HUES6 (cell line): ENCODE measurements at regions not wholly inside any gene's neighbourhood (a gene's known extent, or its start where the extent isn't known, plus 50 kb on each side); places are given as distances from the start of the nearest gene placed in this dataset.

Source experiments
- H3K27ac ChIP-seq: 2 replicates; pipeline ENCODE4 v1.7.0; 2013; ENCODE audit warnings: low read depth, mild to moderate bottlenecking, low read length, inconsistent platforms
- H3K27me3 ChIP-seq: 2 replicates; pipeline ENCODE4 v1.6.1; 2013; ENCODE audit warnings: low read length; ENCODE audit not compliant: control insufficient read depth, insufficient read depth
- H3K36me3 ChIP-seq: 2 replicates; pipeline ENCODE4 v1.6.1; 2013; ENCODE audit warnings: low read length; ENCODE audit not compliant: control insufficient read depth, insufficient read depth
- H3K4me1 ChIP-seq: 2 replicates; pipeline ENCODE4 v1.6.1; 2013; ENCODE audit warnings: low read length; ENCODE audit not compliant: control insufficient read depth, insufficient read depth
- H3K4me3 ChIP-seq: 2 replicates; pipeline ENCODE4 v1.5.1; 2013; ENCODE audit warnings: low read depth, low read length
- H3K9ac ChIP-seq: one replicate; pipeline ENCODE4 v1.6.1; 2013; ENCODE audit warnings: mild to moderate bottlenecking, low read length
- H3K9me3 ChIP-seq: 2 replicates; pipeline ENCODE4 v1.6.1; 2013; ENCODE audit warnings: low read depth, low read length; ENCODE audit not compliant: control insufficient read depth, insufficient read depth

DNA sequence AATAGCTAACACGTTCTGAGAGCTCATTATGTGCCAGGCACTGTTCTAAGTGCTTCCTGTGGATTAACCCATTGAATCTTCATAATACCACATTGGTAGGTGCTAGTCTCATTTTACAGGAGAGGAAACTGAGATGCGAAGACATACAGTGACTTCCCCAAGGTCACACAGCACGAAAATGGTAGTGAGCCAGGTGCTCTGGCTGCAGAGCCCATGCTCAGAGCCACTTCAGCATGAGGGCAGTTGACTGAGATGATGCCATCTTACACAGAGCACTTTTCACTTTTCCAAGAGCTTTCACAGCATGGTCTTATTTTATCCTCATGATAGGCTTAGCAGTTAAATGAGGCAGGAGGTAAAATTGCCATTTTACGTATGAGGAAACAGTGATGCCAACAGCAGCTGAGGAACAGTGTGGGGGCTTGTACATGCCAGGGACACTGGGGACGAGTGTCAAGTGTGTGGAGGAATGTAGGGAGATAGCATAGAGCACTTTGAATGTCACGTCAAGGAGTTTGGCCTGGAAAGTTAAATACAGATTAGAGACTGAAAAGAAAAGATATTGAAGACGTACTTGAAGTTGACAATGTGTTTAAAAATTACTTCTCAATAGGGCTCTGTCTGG, 180.0 kb downstream of the KIF4B start:
- Histone ChIP-seq H3K27ac (no peak overlapping the region), H3K4me1 (peaks cover 18% of the 10 kb centered on the region), H3K9ac (no peak overlapping the region), H3K36me3 (no peaks in the 10 kb centered on the region), H3K27me3 (no peaks in the 10 kb centered on the region), H3K4me3 (no peak overlapping the region), H3K9me3 (peaks cover 10% of the 10 kb centered on the region)

DNA sequence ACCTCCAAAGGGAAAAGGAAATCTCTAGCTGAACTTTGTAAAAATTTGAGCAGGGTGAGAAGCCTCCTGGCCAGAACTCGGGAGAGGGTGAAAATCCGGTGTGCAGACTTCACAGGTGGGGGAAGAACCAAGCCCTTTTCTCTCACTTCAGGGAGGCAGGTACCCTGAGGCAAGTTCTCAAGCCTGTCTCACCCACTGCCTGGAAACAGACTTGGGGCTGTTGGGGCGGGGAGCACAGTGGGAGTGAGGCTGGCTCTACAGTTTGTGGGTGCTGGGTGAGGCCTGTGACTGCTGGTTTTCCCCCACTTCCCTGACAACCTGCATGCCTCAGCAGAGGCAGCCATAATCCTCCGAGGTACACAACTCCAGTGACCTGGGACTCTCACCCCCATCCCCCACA, 187.1 kb downstream of the KIF4B start:
- Histone ChIP-seq H3K27me3 (no peaks in the 10 kb centered on the region), H3K9ac (no peak overlapping the region), H3K4me1 (no peaks in the 10 kb centered on the region), H3K27ac (no peak overlapping the region), H3K9me3 (peaks cover 13% of the 10 kb centered on the region), H3K36me3 (no peaks in the 10 kb centered on the region), H3K4me3 (no peak overlapping the region)

DNA sequence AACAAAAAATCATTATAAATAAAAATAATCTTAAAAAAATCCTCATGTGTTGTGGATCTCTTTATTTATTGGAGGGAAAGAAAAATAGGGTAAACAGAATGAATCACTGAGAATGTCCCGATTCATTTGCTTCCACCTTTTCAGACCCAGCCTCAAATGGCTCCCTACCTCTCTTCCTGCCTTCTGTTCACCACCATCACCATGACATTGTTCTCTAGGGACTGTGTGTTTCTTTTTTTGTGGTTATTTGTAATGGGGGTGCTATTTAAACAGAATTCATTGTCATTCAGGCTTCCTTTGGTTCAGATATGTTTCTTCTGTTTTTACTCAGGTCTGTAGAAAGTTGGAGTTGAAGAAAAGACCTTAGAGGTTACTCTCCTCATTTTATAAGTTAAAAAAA, 198.2 kb downstream of the KIF4B start:
- Histone ChIP-seq H3K9me3 (no peaks in the 10 kb centered on the region), H3K4me3 (no peak overlapping the region), H3K27me3 (no peaks in the 10 kb centered on the region), H3K36me3 (no peaks in the 10 kb centered on the region), H3K9ac (no peak overlapping the region), H3K4me1 (no peaks in the 10 kb centered on the region; the same call in 1 of the 2 replicates), H3K27ac (no peak overlapping the region)

DNA sequence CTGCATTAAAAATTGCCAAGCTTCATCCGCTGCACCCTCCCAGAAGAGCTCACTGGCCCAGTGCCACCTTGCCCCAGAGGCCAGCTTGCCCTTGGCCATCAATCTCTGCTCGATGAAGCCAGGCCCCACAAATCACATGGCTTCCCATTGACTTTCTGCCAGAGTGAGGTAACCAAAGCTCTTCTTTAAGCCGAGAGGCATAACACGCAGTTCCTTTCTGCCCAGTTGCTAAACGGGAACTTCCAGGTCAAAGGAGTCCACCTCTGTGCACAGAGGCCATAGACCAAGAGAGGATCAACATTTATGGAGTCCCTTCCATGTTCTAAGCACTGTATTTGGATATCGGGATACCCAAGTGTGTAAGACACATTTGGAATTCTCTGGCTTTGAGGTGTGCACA, 208.8 kb downstream of the KIF4B start:
- no peaks in the 10 kb centered on the region for H3K27me3 ChIP-seq
- H3K4me3 ChIP-seq: no peak overlapping the region
- no peak overlapping the region for H3K27ac ChIP-seq
- H3K4me1 ChIP-seq: no peaks in the 10 kb centered on the region
- no peak overlapping the region for H3K9ac ChIP-seq
- H3K9me3 ChIP-seq: no peaks in the 10 kb centered on the region
- H3K36me3 ChIP-seq: no peaks in the 10 kb centered on the region

DNA sequence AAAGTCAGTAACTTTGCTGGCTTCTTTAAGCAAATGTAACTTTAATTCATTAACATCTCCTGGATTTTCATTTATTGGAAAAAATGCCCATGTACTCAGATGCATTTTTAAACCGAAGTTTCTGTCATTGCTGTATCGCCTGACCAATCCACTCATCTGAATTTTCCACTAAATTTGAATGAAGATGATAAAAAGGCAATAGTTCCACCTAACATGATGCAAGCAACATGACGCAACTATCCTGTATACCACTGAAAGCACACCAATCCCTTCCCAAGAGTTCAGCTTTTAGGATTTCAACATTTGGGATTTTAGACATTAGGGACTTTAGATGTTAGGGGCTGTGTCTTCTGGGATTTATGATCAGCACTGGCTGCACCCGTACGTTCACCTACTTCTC, 215.6 kb downstream of the KIF4B start:
- Histone ChIP-seq H3K4me3 (no peak overlapping the region), H3K27me3 (no peaks in the 10 kb centered on the region), H3K4me1 (no peaks in the 10 kb centered on the region), H3K36me3 (no peaks in the 10 kb centered on the region), H3K27ac (no peak overlapping the region), H3K9me3 (no peaks in the 10 kb centered on the region), H3K9ac (no peak overlapping the region)

DNA sequence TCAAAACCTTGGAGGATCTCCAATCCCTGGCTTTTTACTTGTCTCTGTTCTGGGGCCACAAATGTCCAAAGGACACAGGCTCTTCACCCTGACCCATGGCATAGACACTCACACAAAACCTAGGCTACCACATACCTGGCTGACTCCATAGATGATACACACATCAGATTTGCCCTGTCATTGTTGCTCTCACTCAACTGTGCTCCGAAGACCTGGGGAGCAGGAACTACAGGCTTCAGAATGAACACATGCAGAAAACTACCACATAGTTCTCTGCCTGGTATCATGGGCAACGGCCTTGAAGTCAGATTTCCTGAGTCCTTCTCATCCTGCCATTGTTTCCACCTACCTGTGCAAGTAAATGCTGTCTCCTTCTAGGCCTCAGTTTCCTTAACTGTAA, 226.2 kb downstream of the KIF4B start:
- H3K27me3 ChIP-seq: no peaks in the 10 kb centered on the region
- no peaks in the 10 kb centered on the region for H3K36me3 ChIP-seq
- no peaks in the 10 kb centered on the region for H3K9me3 ChIP-seq
- no peak overlapping the region for H3K27ac ChIP-seq
- no peak overlapping the region for H3K4me3 ChIP-seq
- H3K9ac ChIP-seq: no peak overlapping the region
- H3K4me1 ChIP-seq: no peaks in the 10 kb centered on the region

DNA sequence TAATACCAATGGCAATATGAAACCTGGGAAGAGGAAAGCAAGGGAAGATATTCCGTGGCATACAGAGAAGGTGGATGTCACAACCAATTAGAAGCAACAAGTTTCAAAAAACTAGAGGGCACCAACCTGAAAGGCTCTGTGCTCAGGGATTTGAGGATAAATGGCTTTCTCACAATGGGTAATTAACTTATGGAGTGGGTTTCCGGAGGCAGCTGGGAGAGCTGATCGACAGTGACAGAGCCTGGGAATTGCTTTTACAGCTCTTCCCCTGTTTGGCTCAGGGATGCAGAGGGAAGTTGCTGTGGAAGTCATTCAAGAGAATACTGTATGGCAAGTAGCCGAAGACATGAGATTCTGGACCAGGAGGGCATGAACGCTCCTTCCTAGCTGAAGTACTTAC, 237.0 kb downstream of the KIF4B start:
- H3K4me3 ChIP-seq: no peak overlapping the region
- H3K4me1 ChIP-seq: no peaks in the 10 kb centered on the region
- H3K36me3 ChIP-seq: no peaks in the 10 kb centered on the region
- no peaks in the 10 kb centered on the region for H3K9me3 ChIP-seq
- H3K27me3 ChIP-seq: no peaks in the 10 kb centered on the region
- H3K27ac ChIP-seq: no peak overlapping the region
- no peak overlapping the region for H3K9ac ChIP-seq

DNA sequence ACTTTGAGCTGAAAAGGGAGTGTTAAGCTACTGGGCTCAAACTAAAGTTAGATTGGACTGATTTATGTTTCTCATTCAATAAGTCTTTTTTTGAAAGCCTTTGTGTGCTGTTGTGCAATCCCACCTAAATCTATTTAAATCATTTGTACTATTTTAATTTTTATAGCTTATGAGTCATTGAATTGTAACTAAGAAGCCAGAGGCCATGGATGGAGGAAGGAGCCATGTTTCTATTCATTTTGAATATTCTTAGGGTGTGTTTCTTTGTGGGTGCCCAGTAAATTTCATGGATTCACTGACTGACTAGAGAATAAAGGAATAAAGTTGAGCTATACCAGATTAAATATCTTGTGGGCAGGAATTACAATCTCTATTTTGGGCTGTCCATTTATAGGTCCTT, 238.5 kb downstream of the KIF4B start:
- Histone ChIP-seq H3K36me3 (no peaks in the 10 kb centered on the region), H3K4me3 (no peak overlapping the region), H3K9ac (no peak overlapping the region)

DNA sequence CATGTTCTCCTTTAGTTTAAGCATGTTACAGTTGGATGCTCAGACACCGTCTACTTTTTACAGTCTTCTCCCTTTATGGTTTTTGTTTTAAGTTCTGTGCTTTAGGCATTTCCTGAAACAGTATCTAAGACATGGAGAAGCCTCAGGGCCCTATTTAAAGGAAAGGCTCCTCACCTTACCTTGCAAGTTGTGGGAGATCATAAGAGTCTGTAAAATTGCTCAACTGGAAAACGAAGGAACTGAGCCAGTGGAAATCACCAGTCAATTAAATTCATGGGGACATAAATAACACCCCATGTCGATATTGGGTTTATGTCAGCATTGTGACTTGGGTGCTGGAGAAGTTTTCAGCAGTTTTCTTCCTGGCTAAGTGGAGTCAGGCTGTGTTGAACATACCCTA, 239.2 kb downstream of the KIF4B start:
- H3K9me3 ChIP-seq: no peaks in the 10 kb centered on the region
- no peaks in the 10 kb centered on the region for H3K36me3 ChIP-seq
- H3K4me3 ChIP-seq: no peak overlapping the region
- H3K9ac ChIP-seq: no peak overlapping the region
- H3K4me1 ChIP-seq: no peaks in the 10 kb centered on the region
- no peaks in the 10 kb centered on the region for H3K27me3 ChIP-seq
- no peak overlapping the region for H3K27ac ChIP-seq

More for the DNA sequence above, 238.5 kb downstream of the KIF4B start:
- Histone ChIP-seq H3K9me3 (no peaks in the 10 kb centered on the region), H3K27ac (no peak overlapping the region), H3K4me1 (no peaks in the 10 kb centered on the region), H3K27me3 (no peaks in the 10 kb centered on the region)

DNA sequence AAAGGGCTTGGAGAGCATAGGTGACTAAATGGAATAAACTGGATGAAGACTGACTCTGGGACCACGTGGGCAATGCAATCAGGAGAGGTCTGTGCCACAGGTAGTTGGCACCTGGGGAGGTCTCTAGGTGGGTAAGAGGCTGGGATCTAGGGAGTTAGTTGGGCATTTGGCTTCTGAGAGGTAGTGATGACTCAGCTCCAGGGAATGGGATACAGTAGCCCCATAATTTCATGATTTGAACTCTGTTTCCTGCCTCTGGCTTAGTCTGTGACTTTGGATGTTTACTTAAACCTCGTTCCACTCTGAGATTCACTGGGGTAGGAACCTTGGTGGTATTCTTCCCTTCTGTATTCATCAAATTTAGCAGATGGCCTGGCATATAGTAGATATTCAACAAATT, 240.8 kb downstream of the KIF4B start:
- no peaks in the 10 kb centered on the region for H3K9me3 ChIP-seq
- no peak overlapping the region for H3K4me3 ChIP-seq
- H3K36me3 ChIP-seq: no peaks in the 10 kb centered on the region
- no peaks in the 10 kb centered on the region for H3K27me3 ChIP-seq
- no peaks in the 10 kb centered on the region for H3K4me1 ChIP-seq
- no peak overlapping the region for H3K9ac ChIP-seq
- no peak overlapping the region for H3K27ac ChIP-seq

DNA sequence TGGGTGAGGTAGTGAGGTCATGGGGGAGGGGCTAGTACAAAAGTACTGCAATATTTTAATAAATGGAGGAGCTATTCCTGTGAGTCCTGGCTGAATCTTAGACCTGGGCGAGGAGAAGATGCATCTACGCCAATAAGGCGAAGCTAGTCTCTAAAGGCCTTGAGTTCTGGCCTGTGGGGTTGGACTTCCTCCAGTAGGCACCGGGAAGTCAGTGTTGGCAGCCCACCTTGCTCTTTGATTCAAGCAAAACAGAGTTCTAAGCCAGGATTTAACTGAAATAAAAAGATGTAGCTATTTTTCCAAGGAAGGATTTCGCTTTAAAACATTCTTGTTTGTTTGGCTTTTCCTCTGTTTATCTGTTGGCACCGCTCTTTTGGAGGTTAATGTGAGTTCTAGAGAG, 244.6 kb downstream of the KIF4B start:
- Histone ChIP-seq H3K36me3 (no peaks in the 10 kb centered on the region), H3K27me3 (no peaks in the 10 kb centered on the region), H3K9ac (no peak overlapping the region), H3K9me3 (no peaks in the 10 kb centered on the region), H3K27ac (no peak overlapping the region), H3K4me1 (no peaks in the 10 kb centered on the region), H3K4me3 (no peak overlapping the region)

DNA sequence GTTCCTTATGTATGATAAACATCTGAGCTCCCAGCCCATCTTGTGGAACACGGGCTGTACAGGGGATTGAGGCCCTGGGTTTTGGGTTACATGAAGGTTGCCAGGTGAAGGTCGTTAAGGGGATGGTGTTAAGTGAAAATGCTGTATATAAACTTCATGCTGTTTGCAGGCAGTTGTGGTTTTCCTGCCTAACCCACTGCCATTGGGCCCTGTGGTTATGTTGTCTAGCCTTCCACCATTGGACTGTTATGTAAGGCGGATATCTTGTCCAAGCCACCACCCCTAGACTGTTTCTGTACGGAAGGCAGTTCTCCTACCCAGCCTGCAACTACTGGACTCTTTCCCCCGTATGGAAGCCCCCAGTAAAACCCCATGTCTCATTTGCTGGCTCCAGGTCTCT, 246.1 kb downstream of the KIF4B start:
- Histone ChIP-seq H3K4me3 (no peak overlapping the region), H3K4me1 (no peaks in the 10 kb centered on the region), H3K27me3 (no peaks in the 10 kb centered on the region), H3K9me3 (no peaks in the 10 kb centered on the region), H3K9ac (no peak overlapping the region), H3K27ac (no peak overlapping the region), H3K36me3 (no peaks in the 10 kb centered on the region)
